Cardiac muscle cell (in vitro differentiated cells and primary cell): ENCODE measurements at regions not wholly inside any gene's neighbourhood (a gene's known extent, or its start where the extent isn't known, plus 50 kb on each side); places are given as distances from the start of the nearest gene placed in this dataset.

Experiments used
- DNase-seq, 2 donors: peaks; one replicate each; pipeline versions ENCODE4 v3.0.0 to v3.0.0-alpha.2; 2010 to 2017; ENCODE audit warnings: low read depth in 1 of 2, low spot score in 1 of 2
- H3K27ac ChIP-seq: fragments of 200-600 bp; sonication (generic); 2 replicates; pipeline ENCODE4 v1.5.1; 2016
- H3K27me3 ChIP-seq: fragments of 200-600 bp; sonication (generic); 2 replicates; pipeline ENCODE4 v1.6.0; 2016; ENCODE audit warnings: control low read depth
- H3K36me3 ChIP-seq: fragments of 200-600 bp; sonication (generic); 2 replicates; pipeline ENCODE4 v1.5.1; 2016; ENCODE audit warnings: control low read depth
- H3K4me1 ChIP-seq: fragments of 200-600 bp; sonication (generic); 2 replicates; pipeline ENCODE4 v1.8.1; 2017; ENCODE audit warnings: low read depth, mild to moderate bottlenecking, mixed run types
- H3K4me3 ChIP-seq: fragments of 200-600 bp; sonication (generic); 2 replicates; pipeline ENCODE4 v1.5.1; 2016; ENCODE audit warnings: mild to moderate bottlenecking
- H3K9me3 ChIP-seq: fragments of 200-600 bp; sonication (generic); 2 replicates; pipeline ENCODE4 v1.5.1; 2017; ENCODE audit warnings: low read depth, mild to moderate bottlenecking, control low read depth
- TF ChIP-seq, protein P1 (sequence below): IDR thresholded peaks from 2 replicates; pipeline ENCODE4 v1.5.1; 2012; ENCODE audit warnings: low read depth, mild to moderate bottlenecking, low read length

- peak in 1 of 2 donors; percentile 39 for DNase-seq
- peaks cover 30% of the 10 kb centered on the region for H3K4me1 ChIP-seq
- H3K27ac ChIP-seq, result no peak overlapping the region
- H3K9me3 ChIP-seq, result no peaks in the 10 kb centered on the region
- H3K4me3 ChIP-seq, result no peak overlapping the region
- no peaks in the 10 kb centered on the region for H3K36me3 ChIP-seq
- TF ChIP-seq, protein P1, sequence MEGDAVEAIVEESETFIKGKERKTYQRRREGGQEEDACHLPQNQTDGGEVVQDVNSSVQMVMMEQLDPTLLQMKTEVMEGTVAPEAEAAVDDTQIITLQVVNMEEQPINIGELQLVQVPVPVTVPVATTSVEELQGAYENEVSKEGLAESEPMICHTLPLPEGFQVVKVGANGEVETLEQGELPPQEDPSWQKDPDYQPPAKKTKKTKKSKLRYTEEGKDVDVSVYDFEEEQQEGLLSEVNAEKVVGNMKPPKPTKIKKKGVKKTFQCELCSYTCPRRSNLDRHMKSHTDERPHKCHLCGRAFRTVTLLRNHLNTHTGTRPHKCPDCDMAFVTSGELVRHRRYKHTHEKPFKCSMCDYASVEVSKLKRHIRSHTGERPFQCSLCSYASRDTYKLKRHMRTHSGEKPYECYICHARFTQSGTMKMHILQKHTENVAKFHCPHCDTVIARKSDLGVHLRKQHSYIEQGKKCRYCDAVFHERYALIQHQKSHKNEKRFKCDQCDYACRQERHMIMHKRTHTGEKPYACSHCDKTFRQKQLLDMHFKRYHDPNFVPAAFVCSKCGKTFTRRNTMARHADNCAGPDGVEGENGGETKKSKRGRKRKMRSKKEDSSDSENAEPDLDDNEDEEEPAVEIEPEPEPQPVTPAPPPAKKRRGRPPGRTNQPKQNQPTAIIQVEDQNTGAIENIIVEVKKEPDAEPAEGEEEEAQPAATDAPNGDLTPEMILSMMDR, result no peak
- no peaks in the 10 kb centered on the region for H3K27me3 ChIP-seq
Observed at GRCh38 chr7:42605406-42606192, 306.3 kb downstream of the C7orf25 start.

- TF ChIP-seq, protein P1, result no peak
- Histone ChIP-seq H3K36me3 (no peaks in the 10 kb centered on the region), H3K27me3 (no peaks in the 10 kb centered on the region), H3K4me3 (no peak overlapping the region), H3K4me1 (peaks cover 28% of the 10 kb centered on the region), H3K27ac (no peak overlapping the region), H3K9me3 (no peaks in the 10 kb centered on the region)
- DNase-seq, result no peak
Observed at GRCh38 chr7:42603496-42603895, 308.4 kb downstream of the C7orf25 start.

DNA sequence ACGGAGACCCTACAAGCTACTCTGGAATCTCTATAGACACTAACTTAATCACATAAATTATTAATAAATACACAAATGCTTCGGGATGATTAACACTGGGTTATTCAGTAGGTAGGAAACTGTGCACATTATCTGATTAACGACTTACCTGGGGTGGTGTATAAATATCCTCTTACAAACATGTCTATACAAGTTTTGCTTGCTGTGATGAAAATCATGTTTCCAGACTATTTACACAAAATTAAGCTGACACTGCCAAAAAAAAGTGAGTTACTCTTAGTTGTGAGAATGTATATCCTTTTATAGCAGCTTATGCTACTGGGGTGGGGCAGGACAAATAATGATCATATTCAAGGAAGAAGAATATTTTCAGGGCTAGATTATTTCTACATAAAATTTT lies 314.6 kb downstream of the C7orf25 start:
- Histone ChIP-seq H3K27me3 (no peaks in the 10 kb centered on the region), H3K4me1 (no peaks in the 10 kb centered on the region), H3K9me3 (no peaks in the 10 kb centered on the region), H3K36me3 (no peaks in the 10 kb centered on the region), H3K27ac (no peak overlapping the region), H3K4me3 (no peak overlapping the region)
- DNase-seq, result no peak
- TF ChIP-seq, protein P1, result no peak

DNA sequence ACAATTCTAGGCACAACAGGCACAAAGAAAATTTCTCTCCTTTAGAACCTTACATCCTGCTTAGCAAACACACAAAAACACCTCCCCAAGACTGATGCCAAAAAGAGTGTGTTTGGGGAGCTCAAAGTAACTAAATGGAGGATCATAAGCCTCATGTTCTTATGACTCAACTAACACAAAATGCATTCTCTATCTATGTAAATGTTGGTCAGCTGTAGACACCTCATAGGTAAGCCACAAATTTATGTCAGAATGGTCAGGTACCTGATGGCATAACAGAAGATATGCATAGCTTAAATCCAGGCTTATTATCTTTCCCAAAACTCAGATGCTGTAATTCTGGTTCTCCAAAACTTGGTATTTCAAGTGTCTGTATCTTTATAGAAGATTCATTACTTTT lies 315.1 kb downstream of the C7orf25 start:
- Histone ChIP-seq H3K4me3 (no peak overlapping the region), H3K27ac (no peak overlapping the region), H3K27me3 (no peaks in the 10 kb centered on the region), H3K36me3 (no peaks in the 10 kb centered on the region), H3K9me3 (no peaks in the 10 kb centered on the region), H3K4me1 (no peaks in the 10 kb centered on the region)
- no peak for DNase-seq
- TF ChIP-seq, protein P1, result no peak

GRCh38 chr7:42593860-42594259 lies 318.0 kb downstream of the C7orf25 start:
- Histone ChIP-seq H3K9me3 (no peaks in the 10 kb centered on the region), H3K27me3 (no peaks in the 10 kb centered on the region), H3K27ac (no peak overlapping the region), H3K36me3 (no peaks in the 10 kb centered on the region), H3K4me1 (no peaks in the 10 kb centered on the region), H3K4me3 (no peak overlapping the region)
- TF ChIP-seq, protein P1, result no peak
- DNase-seq, result no peak
